Heart right ventricle (tissue), 16 donors: ENCODE measurements at regions not wholly inside any gene's neighbourhood (a gene's known extent, or its start where the extent isn't known, plus 50 kb on each side); places are given as distances from the start of the nearest gene placed in this dataset.

Source experiments
- ATAC-seq, 8 donors: fragments of 200-7000 bp; cut with Tn5 transposase; one replicate each; pipeline ENCODE4 v1.9.1; 2020; ENCODE audit warnings: mild to moderate bottlenecking in 8 of 8, moderate library complexity in 8 of 8, moderate number of reproducible peaks in 1 of 8
- DNase-seq, 2 donors: peaks; one replicate each; pipeline ENCODE4 v3.0.0-alpha.2; 2020
- H3K27ac ChIP-seq, 10 donors: fragments of 200-600 bp; sonication (generic) in 2 of 10; one replicate each; pipeline versions ENCODE4 v1.5.0 to v1.8.0; 2020 to 2022; ENCODE audit warnings: mild to moderate bottlenecking in 3 of 10
- H3K27me3 ChIP-seq, 7 donors: fragments of 200-600 bp; one replicate each; pipeline ENCODE4 v1.8.0; 2021 to 2022; ENCODE audit warnings: mild to moderate bottlenecking in 2 of 7
- H3K36me3 ChIP-seq, 9 donors: fragments of 200-600 bp; sonication (generic) in 1 of 9; one replicate each; pipeline versions ENCODE4 v1.5.0 to v1.8.0; 2020 to 2022; ENCODE audit warnings: mild to moderate bottlenecking in 2 of 9
- H3K4me1 ChIP-seq, 9 donors: fragments of 200-600 bp; sonication (generic) in 1 of 9; one replicate each; pipeline versions ENCODE4 v1.5.0 to v1.8.0; 2020 to 2022; ENCODE audit warnings: mild to moderate bottlenecking in 4 of 9
- H3K4me3 ChIP-seq, 10 donors: fragments of 200-600 bp; sonication (generic) in 2 of 10; one replicate each; pipeline versions ENCODE4 v1.5.0 to v1.8.0; 2020 to 2022; ENCODE audit warnings: mild to moderate bottlenecking in 7 of 10, moderate library complexity in 2 of 10
- H3K9me3 ChIP-seq, 11 donors: fragments of 200-600 bp in 10 of 11; sonication (generic) in 2 of 11; one replicate each; pipeline versions ENCODE4 v1.5.0 to v1.8.0; 2013 to 2022; ENCODE audit warnings: mild to moderate bottlenecking in 2 of 11, control low read depth in 1 of 11, moderate library complexity in 1 of 11
- CTCF ChIP-seq, 9 donors: fragments of 200-600 bp; sonication (generic) in 2 of 9; IDR thresholded peaks; one replicate each; pipeline versions ENCODE4 v1.5.0 to v1.8.0; 2021 to 2022; ENCODE audit warnings: antibody characterized with exemption in 9 of 9, mild to moderate bottlenecking in 5 of 9, moderate library complexity in 1 of 9
- WGBS, 2 donors: extraction: QIAGEN DNeasy Blood & Tissue Kit; methylation state at CpG; one replicate each; pipeline ENCODE4 v1.1.7; 2013; ENCODE audit warnings: inconsistent platforms in 1 of 2; 5-methylcytosine and 5-hydroxymethylcytosine counted together
- intact Hi-C, 10 donors: fragments of 100-400 bp; cut with DNase I; formaldehyde crosslinking; loops; one replicate each; pipeline versions ENCODE4 v1.11.1 to v1.14.2; 2022
- donor health status: Arrhythmogenic right ventricular cardiomyopathy.
- donor health status: ischemic (EF 13 %, LVEDD 7.1; RV severe dilation, severe dysfunction).
- donor health status: healthy with polysubstance abuse.
- donor health status: DM: no; HTN: yes; CAD: no.
- donor health status: DM: no; HTN: no; CAD: no.
- donor health status: ischemic (EF 25% LVEDD 6.9; RV normal size, moderate dysfunction).
- donor health status: ischemic (EF 25% LVEDD 5.7; RV mildly dilated, moderate dysfunction).
- donor health status: healthy.
- donor health status: DM: yes; HTN: yes; CAD: no.
- donor health status: Ischemic cardiomyopathy.
- donor health status: ischemic (EF 35%, LVEDD 5.7; RV mildly dilated, moderate dysfunction).
- donor health status: nonischemic (EF 11% LVEDD 7.7; RV severe dilation, severe dysfunction).
- donor health status: DM: yes; HTN: yes; CAD: no.
- donor health status: PGD.
- donor health status: ischemic (EF 29% LVEDD 5.4; RV normal size, mild dysfunction).
- donor health status: nonischemic (EF 23%, LVEDD 6.1; RV moderate dilation, normal function).

- no peaks in the 10 kb centered on the region for H3K9me3 ChIP-seq
- WGBS, 2 donors, result 91 to 93% methylated on average over 6 of the region's 6 CpGs
- DNase-seq, result no peak
- no peak overlapping the region for H3K4me3 ChIP-seq
- H3K36me3 ChIP-seq, result no peaks in the 10 kb centered on the region
- intact Hi-C loops, result loop anchor here in 1 of 10 donors (10.0 kb wide), 1 partner anchor 378 kb away; no protein-coding TSS in a partner anchor
- H3K4me1 ChIP-seq, result peaks cover 0 to 6% (median 0%) of the 10 kb centered on the region in 9 donors
- no peak overlapping the region for H3K27ac ChIP-seq
- no peak for TF ChIP-seq CTCF (IDR thresholded peaks at IDR 0.05)
- ATAC-seq, result no peak
- H3K27me3 ChIP-seq, result no peaks in the 10 kb centered on the region
Measured at GRCh38 chr2:30326497-30326896, 95.2 kb downstream of the LBH start.

GRCh38 chr2:30331038-30331437, 99.7 kb downstream of the LBH start:
- H3K36me3 ChIP-seq, result no peaks in the 10 kb centered on the region
- H3K9me3 ChIP-seq, result no peaks in the 10 kb centered on the region
- no peak overlapping the region for H3K27ac ChIP-seq
- TF ChIP-seq CTCF (IDR thresholded peaks at IDR 0.05), result no peak
- H3K27me3 ChIP-seq, result no peaks in the 10 kb centered on the region
- intact Hi-C loops, result loop anchor here in 4 of 10 donors (10.0 kb wide), 3 partner anchors 124 to 374 kb away; no protein-coding TSS in a partner anchor
- H3K4me3 ChIP-seq, result no peak overlapping the region
- no peak for DNase-seq
- WGBS, 2 donors, result 95 to 100% methylated on average over 4 of the region's 4 CpGs
- no peak for ATAC-seq
- H3K4me1 ChIP-seq, result peaks cover 7 to 40% (median 25%) of the 10 kb centered on the region in 9 donors

GRCh38 chr2:30331869-30332268, 100.5 kb downstream of the LBH start:
- Histone ChIP-seq H3K36me3 (no peaks in the 10 kb centered on the region), H3K9me3 (no peaks in the 10 kb centered on the region), H3K4me3 (no peak overlapping the region), H3K4me1 (peaks cover 7 to 48% (median 34%) of the 10 kb centered on the region in 9 donors), H3K27ac (no peak overlapping the region), H3K27me3 (no peaks in the 10 kb centered on the region)
- no peak for DNase-seq
- no peak for TF ChIP-seq CTCF (IDR thresholded peaks at IDR 0.05)
- 95 to 97% methylated on average over 7 of the region's 7 CpGs for WGBS, 2 donors
- ATAC-seq, result no peak
- intact Hi-C loops, result loop anchor here in 4 of 10 donors (10.0 kb wide), 3 partner anchors 123 to 373 kb away; no protein-coding TSS in a partner anchor

- DNase-seq, result no peak
- peak overlapping the region in 4 of 10 donors; percentile 49 to 72 (median 58) for H3K27ac ChIP-seq
- no peak overlapping the region for H3K4me3 ChIP-seq
- intact Hi-C loops, result loop anchor here in 4 of 10 donors (10.0 kb wide), 3 partner anchors 122 to 372 kb away; no protein-coding TSS in a partner anchor
- H3K27me3 ChIP-seq, result no peaks in the 10 kb centered on the region
- ATAC-seq, result peak in 3 of 8 donors; percentile 9 to 37 (median 23)
- TF ChIP-seq CTCF (IDR thresholded peaks at IDR 0.05), result no peak
- H3K4me1 ChIP-seq, result peaks cover 7 to 50% (median 39%) of the 10 kb centered on the region in 9 donors
- no peaks in the 10 kb centered on the region for H3K36me3 ChIP-seq
- whole genome bisulfite sequencing, 2 donors, result 63 to 75% methylated on average over 4 of the region's 4 CpGs
- H3K9me3 ChIP-seq, result no peaks in the 10 kb centered on the region
Measured at GRCh38 chr2:30332791-30333453, 101.6 kb downstream of the LBH start.
